Stimulated activated naive CD4-positive, alpha-beta T cell treated with Interleukin-2 at 50 U/mL for 16 hours (primary cell): ENCODE measurements at regions not wholly inside any gene's neighbourhood (a gene's known extent, or its start where the extent isn't known, plus 50 kb on each side); places are given as distances from the start of the nearest gene placed in this dataset.

ENCODE experiments used
- DNase-seq: peaks from one replicate; lab custom pipeline; 2025; lab: John Stamatoyannopoulos, UW

DNA sequence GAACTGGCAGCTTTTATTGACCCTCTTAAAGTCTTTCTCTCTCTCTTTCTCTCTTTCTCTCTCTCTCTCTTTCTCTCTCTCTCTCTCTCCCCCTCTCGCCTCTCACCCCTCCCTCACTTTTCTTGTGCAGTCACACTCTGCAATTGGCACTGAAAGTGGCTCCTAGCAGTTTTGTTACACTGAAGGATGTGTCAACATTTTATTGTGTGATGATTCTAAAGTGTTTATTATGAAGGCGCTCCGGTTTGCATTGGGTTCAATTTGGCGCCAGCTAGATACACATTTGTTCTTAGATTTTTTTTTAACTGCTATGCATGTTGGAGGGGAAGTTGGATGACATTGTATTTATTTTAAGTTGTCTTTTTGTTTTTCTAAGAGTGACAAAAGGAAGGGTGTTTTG, 64.0 kb upstream of the CHRM3 start:
- no peak for DNase-seq

DNA sequence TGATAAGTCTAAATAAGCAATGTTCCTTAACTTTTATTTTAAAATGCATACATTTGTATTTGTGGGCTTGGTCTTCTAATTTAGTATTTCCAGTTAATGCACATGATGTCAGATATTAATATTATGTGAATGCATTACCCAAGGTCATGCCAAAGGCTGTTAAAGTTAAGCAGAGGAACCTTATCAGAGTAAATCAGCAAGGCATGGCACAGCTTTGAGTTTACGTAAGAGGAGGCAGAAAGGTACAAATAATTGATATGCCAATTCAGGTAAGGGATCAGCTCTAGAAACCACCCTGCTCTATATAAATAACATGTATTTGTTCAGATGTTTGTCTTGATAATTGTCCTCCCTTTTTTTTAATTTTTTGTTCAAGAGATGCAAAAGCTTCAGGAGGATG, 64.5 kb upstream of the CHRM3 start:
- no peak for DNase-seq

DNA sequence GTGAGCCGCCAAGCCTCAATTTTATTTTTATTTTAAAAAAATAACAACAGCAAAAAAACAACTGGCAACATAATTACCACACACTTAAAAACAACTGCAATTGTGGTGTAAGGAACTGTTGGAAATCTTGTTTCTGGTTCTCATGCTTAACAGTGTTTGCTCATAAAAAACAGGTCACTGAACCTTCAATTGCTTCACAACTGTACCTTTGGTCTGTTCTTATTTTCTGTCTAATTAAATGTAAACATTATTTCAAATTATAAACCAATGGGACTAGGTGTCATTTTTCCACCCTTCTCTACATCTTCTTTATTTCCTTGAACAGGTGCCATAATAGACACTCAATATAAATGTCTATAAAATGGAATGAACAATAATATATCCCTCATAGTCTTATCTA, 68.4 kb upstream of the CHRM3 start:
- no peak for DNase-seq

- DNase-seq = no peak
These were observed 70.6 kb upstream of the CHRM3 start for GRCh38 chr1:239315631-239316217.

- no peak for DNase-seq
These were observed 75.0 kb upstream of the CHRM3 start for GRCh38 chr1:239311331-239311730.

GRCh38 chr1:239308701-239309333, 77.6 kb upstream of the CHRM3 start:
- peak; percentile 1 for DNase-seq

DNA sequence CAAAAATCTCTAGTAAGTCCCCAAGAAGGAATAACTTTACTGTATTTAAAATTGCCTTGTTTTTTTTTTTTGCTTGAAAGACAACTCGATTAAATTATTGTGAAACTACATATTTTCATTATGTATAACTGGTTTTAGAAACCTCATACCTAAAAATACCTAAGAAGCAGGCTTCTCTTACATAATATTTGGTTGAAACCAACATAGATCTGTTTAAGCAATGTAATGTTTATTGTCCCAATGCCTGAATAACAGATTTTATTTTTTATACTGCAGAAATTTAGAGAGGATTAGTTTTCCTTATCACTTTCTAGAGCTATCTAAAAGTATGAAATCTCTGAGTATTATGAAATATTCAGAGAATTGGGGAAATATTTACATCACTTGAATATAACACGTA, 78.5 kb upstream of the CHRM3 start:
- no peak for DNase-seq

- no peak for DNase-seq
These were observed 79.9 kb upstream of the CHRM3 start for GRCh38 chr1:239306426-239306825.

DNA sequence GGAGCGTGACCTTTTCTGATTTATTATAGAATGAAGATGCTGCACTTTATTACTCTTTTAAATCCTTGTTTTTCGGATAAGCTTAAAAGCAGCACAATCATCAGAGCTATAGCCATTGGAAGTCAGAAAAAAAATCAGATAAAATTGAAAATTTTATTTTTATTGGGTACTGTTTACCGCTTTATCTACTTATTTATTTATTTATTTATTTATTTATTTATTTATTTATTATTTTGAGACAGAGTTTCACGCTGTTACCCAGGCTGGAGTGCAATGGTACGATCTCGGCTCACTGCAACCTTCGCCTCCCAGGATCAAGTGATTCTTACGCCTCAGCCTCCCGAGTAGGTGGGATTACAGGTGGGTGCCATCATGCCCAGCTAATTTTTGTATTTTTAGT, 83.1 kb upstream of the CHRM3 start:
- no peak for DNase-seq

GRCh38 chr1:239302696-239303095, 83.7 kb upstream of the CHRM3 start:
- no peak for DNase-seq

- DNase-seq = no peak
These were observed 85.1 kb upstream of the CHRM3 start for GRCh38 chr1:239301251-239301650.

DNA sequence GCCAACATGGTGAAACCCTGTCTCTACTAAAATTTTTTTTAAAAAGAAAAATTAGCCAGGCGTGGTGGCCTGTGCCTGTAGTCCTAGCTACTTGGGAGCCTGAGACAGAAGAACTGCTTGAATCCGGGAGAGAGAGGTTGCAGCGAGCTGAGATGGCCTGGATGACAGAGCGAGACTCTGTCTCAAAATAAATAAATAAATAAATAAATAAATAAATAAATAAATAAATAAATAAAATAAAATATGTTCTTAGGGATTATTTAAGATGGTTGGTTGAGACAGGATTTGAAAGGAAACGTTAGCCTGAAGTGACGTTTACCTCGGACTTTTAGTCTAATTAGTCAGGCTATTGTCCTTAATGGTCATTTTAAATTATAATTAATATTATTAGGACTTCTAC, 88.5 kb upstream of the CHRM3 start:
- DNase-seq = no peak

- DNase-seq = no peak
These were observed 92.8 kb upstream of the CHRM3 start for GRCh38 chr1:239293350-239294110.

- DNase-seq = no peak
These were observed 97.4 kb upstream of the CHRM3 start for GRCh38 chr1:239288820-239289554.

DNA sequence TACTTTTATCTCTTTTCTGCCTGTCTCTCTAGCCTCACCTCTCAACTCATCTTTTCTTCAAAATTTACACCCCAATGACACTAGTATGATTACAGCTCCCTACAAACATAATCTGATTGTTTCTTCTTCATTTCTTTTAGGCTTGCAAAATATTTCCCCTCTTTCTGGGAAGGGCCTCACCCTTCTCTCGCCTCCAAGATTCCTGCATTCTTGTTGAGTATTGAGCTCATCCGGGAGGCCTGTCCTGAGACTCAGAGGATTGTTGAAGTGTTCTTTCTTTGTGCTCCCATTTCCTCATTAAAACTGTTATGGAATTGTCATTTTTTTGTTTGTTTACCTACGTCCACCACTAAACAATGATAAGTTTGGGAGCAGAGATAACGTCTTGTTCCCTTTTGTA, 99.1 kb upstream of the CHRM3 start:
- DNase-seq = no peak

GRCh38 chr1:239283216-239283615, 103.2 kb upstream of the CHRM3 start:
- no peak for DNase-seq

GRCh38 chr1:239282411-239282810, 104.0 kb upstream of the CHRM3 start:
- no peak for DNase-seq

DNA sequence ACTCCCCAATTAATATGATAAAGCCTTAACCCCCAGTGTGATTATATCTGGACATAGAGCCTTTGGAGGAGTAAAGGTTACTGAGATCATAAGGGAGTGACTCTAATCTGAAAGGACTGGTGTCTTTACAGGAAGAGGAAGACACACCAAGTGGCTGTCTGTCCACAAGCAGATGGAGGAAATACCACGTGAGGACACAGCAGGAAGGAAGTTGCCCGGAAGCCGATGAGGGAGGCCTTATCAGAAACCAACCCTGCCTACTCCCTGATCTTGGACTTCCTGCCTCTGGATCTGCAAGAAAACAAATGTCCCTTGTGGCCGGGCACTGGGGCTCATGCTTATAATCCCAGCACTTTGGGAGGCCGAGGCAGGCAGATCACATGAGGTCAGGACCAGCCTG, 110.3 kb upstream of the CHRM3 start:
- DNase-seq = no peak

GRCh38 chr1:239274242-239274830, 112.0 kb upstream of the CHRM3 start:
- no peak for DNase-seq

DNA sequence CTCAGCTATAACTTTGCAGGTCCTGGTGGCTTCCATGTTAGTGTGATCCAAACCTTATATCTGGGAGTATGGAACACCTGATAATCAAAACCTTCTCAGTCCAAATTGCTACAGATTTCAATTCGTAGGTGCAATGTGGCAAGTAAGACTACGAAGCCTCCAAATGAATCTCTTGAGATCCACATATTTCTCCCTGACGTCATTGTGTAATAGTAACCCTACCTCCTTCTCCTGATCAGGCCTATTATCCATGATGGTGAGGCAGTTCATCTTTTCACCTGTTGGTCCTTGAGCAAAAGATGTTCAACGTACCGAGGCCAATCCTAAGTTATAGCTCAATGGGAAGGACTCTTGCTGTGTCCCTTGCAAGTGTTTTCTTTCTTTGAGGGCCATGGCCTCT, 115.9 kb upstream of the CHRM3 start:
- DNase-seq = no peak

DNA sequence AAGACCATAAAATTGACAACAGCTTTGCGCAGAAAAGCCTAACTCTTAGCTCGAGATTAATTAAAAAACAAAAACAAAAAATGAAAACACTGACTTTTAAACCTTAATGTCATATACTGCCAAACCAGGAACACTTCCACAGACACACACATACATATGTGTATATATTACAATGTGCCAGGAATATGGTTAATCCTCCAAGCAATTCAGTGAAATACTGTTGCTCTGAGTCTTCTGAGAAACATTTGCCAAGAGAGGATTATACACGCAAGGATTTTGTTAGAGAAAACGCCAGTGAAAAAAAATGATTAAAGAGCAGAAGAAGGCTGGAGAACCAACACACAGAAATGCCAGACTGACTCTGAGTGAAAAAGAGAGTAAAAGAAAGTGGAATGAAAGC, 116.7 kb upstream of the CHRM3 start:
- DNase-seq = no peak

DNA sequence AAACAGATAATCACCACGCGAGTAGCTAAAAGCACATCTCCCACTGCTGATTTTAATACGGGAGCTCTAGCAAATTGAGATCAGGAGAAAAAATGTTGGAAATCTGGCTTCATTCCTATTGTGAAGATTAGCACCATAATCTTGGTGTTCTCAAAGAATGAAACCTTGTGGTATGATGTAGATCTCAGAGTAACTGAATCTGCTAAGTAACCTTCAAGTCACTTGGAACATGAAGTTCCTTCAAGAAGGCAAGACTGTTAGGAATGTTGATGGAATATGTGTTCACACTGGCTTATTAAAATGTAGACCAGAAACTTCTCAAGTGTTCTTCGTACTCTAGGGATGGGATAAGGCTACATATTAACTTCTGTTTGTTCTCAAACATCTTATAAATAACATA, 117.4 kb upstream of the CHRM3 start:
- no peak for DNase-seq

DNA sequence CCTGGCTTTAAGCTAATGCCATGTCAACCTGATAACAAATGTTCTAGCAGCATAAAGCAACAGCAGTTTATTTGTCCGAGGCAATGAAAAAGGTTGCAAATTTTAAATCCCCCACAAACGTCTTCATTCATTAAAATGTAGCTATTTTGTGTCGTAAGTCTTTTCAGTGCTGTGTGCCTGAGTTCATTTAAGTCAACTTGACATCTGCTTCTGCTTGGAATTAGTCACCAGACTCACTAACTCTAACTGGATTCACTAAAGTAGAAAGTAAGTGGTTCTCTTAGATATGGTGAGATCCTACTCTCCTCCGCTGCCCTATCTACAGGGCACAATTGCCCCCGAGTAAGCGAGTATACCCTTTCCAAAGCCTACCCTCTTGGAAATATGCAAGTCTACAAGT, 118.4 kb upstream of the CHRM3 start:
- no peak for DNase-seq
